ENCODE measurements at regions not wholly inside any gene's neighbourhood (a gene's known extent, or its start where the extent isn't known, plus 50 kb on each side); places are given as distances from the start of the nearest gene placed in this dataset.

DNA sequence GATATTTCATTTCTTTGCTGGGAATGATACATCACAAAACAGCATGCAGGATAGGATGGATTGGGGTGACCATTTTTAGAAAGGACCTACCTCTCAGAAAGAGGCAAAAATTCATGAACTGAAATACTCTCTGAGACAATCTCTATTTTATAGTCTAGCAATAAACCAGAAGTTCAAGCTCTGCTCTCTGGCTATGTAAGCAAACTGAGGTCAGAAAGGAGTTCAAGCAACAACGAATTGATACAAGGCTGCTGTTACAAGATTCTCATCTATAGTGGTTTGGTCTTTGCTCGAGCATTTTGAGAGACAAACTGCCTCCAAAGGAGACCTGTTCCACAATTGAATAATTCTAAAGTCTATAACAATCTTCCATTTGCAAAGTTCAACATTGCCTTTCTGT is 84.7 kb upstream of the GOLGA8J start:
- TF ChIP-seq SP2 (tag by site-specific recombination; IDR thresholded peaks at IDR 0.05): no peak
- TF ChIP-seq, protein P1, sequence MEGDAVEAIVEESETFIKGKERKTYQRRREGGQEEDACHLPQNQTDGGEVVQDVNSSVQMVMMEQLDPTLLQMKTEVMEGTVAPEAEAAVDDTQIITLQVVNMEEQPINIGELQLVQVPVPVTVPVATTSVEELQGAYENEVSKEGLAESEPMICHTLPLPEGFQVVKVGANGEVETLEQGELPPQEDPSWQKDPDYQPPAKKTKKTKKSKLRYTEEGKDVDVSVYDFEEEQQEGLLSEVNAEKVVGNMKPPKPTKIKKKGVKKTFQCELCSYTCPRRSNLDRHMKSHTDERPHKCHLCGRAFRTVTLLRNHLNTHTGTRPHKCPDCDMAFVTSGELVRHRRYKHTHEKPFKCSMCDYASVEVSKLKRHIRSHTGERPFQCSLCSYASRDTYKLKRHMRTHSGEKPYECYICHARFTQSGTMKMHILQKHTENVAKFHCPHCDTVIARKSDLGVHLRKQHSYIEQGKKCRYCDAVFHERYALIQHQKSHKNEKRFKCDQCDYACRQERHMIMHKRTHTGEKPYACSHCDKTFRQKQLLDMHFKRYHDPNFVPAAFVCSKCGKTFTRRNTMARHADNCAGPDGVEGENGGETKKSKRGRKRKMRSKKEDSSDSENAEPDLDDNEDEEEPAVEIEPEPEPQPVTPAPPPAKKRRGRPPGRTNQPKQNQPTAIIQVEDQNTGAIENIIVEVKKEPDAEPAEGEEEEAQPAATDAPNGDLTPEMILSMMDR (tag by site-specific recombination; IDR thresholded peaks at IDR 0.05): no peak
- no peak for TF ChIP-seq ZNF416 (tag by site-specific recombination; IDR thresholded peaks at IDR 0.05)
- no peak for TF ChIP-seq ZNF677 (tag by site-specific recombination; IDR thresholded peaks at IDR 0.05)
- TF ChIP-seq ZNF624 (tag by site-specific recombination; IDR thresholded peaks at IDR 0.05): no peak
- no peak for TF ChIP-seq KLF1 (tag by site-specific recombination; IDR thresholded peaks at IDR 0.05)
- no peak for TF ChIP-seq ZBTB48 (tag by site-specific recombination; IDR thresholded peaks at IDR 0.05)
- TF ChIP-seq ZNF600 (tag by site-specific recombination; IDR thresholded peaks at IDR 0.05): no peak

Data from HEK293 (cell line).